ENCODE measurements at regions not wholly inside any gene's neighbourhood (a gene's known extent, or its start where the extent isn't known, plus 50 kb on each side); places are given as distances from the start of the nearest gene placed in this dataset.

DNA sequence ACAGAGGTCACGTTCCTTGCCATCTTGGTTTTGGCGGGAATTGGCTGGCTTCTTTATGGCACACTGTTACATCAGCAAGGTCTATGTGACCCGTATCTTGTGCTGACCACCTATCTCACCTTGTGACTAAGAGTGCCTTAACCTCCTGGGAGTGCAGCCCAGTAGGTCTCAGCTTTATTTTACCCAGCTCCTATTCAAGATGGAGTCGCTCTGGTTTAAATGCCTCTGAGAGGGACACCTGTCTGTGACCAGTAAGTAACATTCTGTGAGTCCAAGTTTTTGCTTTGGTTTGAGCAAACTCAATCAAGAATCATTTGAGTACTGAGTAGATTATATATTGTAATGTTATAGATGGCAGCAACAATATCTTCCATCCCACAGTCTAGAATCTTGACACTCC is 85.0 kb downstream of the BMP2 start:
- H3K27me3 ChIP-seq (ENCODE audit: control insufficient read depth, insufficient read depth, low read length), result no peaks in the 10 kb centered on the region
- BruUV-seq (replicated peaks), result no TSS peak
- intact Hi-C loops (cut with micrococcal nuclease; ENCODE audit: unreplicated experiment) (loop anchor here (5.0 kb wide), 1 partner anchor 770 kb away; no protein-coding TSS in a partner anchor), in situ Hi-C loops (cut with HindIII; ENCODE audit: low pct_unique_long_range_greater_than_20kb, low sequenced_read_pairs) (no loop called here)
- no peaks in the 10 kb centered on the region for H3K4me1 ChIP-seq (ENCODE audit: control insufficient read depth, insufficient read depth, low read length)
- H3K4me3 ChIP-seq (ENCODE audit: low read depth in 2 of 2, low read length in 2 of 2), result no peak overlapping the region
- no peaks in the 10 kb centered on the region for H3K36me3 ChIP-seq (ENCODE audit: control insufficient read depth, insufficient read depth, low read length)
- no peak for DNase-seq (ENCODE audit: low read depth, low spot score)
- TF ChIP-seq, protein P1, sequence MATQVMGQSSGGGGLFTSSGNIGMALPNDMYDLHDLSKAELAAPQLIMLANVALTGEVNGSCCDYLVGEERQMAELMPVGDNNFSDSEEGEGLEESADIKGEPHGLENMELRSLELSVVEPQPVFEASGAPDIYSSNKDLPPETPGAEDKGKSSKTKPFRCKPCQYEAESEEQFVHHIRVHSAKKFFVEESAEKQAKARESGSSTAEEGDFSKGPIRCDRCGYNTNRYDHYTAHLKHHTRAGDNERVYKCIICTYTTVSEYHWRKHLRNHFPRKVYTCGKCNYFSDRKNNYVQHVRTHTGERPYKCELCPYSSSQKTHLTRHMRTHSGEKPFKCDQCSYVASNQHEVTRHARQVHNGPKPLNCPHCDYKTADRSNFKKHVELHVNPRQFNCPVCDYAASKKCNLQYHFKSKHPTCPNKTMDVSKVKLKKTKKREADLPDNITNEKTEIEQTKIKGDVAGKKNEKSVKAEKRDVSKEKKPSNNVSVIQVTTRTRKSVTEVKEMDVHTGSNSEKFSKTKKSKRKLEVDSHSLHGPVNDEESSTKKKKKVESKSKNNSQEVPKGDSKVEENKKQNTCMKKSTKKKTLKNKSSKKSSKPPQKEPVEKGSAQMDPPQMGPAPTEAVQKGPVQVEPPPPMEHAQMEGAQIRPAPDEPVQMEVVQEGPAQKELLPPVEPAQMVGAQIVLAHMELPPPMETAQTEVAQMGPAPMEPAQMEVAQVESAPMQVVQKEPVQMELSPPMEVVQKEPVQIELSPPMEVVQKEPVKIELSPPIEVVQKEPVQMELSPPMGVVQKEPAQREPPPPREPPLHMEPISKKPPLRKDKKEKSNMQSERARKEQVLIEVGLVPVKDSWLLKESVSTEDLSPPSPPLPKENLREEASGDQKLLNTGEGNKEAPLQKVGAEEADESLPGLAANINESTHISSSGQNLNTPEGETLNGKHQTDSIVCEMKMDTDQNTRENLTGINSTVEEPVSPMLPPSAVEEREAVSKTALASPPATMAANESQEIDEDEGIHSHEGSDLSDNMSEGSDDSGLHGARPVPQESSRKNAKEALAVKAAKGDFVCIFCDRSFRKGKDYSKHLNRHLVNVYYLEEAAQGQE (IDR thresholded peaks at IDR 0.05; ENCODE audit: insufficient read depth in 1 of 2, low read depth in 2 of 2, low read length in 1 of 2), result no peak
- no peak for TF ChIP-seq SIN3A (IDR thresholded peaks at IDR 0.05; ENCODE audit: borderline replicate concordance, insufficient read depth, low read depth, low read length)
- TF ChIP-seq POLR2AphosphoS5 (IDR thresholded peaks at IDR 0.05; ENCODE audit: low read depth, low read length), result no peak
- TF ChIP-seq, protein P2, sequence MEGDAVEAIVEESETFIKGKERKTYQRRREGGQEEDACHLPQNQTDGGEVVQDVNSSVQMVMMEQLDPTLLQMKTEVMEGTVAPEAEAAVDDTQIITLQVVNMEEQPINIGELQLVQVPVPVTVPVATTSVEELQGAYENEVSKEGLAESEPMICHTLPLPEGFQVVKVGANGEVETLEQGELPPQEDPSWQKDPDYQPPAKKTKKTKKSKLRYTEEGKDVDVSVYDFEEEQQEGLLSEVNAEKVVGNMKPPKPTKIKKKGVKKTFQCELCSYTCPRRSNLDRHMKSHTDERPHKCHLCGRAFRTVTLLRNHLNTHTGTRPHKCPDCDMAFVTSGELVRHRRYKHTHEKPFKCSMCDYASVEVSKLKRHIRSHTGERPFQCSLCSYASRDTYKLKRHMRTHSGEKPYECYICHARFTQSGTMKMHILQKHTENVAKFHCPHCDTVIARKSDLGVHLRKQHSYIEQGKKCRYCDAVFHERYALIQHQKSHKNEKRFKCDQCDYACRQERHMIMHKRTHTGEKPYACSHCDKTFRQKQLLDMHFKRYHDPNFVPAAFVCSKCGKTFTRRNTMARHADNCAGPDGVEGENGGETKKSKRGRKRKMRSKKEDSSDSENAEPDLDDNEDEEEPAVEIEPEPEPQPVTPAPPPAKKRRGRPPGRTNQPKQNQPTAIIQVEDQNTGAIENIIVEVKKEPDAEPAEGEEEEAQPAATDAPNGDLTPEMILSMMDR (IDR thresholded peaks at IDR 0.05), result no peak
- ChIA-PET CTCF (no interaction called here), POLR2A (no interaction called here)
- no peak overlapping the region for H3K27ac ChIP-seq (ENCODE audit: low read length)
- no peak for ATAC-seq
- no peaks in the 10 kb centered on the region for H3K9me3 ChIP-seq (ENCODE audit: control insufficient read depth, insufficient read depth, low read depth, low read length)

DNA sequence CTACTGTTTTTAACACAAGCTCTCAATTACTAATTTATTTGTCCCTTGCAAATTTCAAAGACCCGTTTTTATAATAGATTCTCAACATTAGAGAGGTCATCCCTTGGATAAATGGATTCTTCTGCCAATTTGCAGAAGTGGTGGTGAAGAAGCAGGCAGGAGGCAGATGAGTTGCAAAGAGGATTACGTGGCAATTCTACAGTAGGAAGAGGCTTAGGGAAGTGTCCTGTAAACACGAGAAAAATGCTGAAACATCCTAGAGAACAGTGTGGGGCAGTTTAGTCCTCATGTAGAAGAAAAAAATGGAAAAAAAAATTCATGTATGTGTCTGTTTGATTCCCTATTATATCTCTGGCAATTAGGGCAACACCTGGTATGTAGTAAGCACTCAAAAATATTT is 87.6 kb downstream of the BMP2 start:
- Histone ChIP-seq H3K4me1 (ENCODE audit: control insufficient read depth, insufficient read depth, low read length) (no peaks in the 10 kb centered on the region), H3K27me3 (ENCODE audit: control insufficient read depth, insufficient read depth, low read length) (no peaks in the 10 kb centered on the region), H3K4me3 (ENCODE audit: low read depth in 2 of 2, low read length in 2 of 2) (no peak overlapping the region), H3K36me3 (ENCODE audit: control insufficient read depth, insufficient read depth, low read length) (no peaks in the 10 kb centered on the region), H3K27ac (ENCODE audit: low read length) (no peak overlapping the region), H3K9me3 (ENCODE audit: control insufficient read depth, insufficient read depth, low read depth, low read length) (peaks cover 2% of the 10 kb centered on the region; the same call in 1 of the 2 replicates)
- no TSS peak for BruUV-seq (replicated peaks)
- no peak for ATAC-seq
- POLR2A ChIA-PET, result no interaction called here
- CTCF ChIA-PET, result no interaction called here
- in situ Hi-C loops (cut with HindIII; ENCODE audit: low pct_unique_long_range_greater_than_20kb, low sequenced_read_pairs) (no loop called here), intact Hi-C loops (cut with micrococcal nuclease; ENCODE audit: unreplicated experiment) (no loop called here)
- TF ChIP-seq, protein P1 (IDR thresholded peaks at IDR 0.05; ENCODE audit: insufficient read depth in 1 of 2, low read depth in 2 of 2, low read length in 1 of 2), result no peak
- TF ChIP-seq TCF7L2 (IDR thresholded peaks at IDR 0.05; ENCODE audit: low read depth, low read length), result no peak
- no peak for TF ChIP-seq SIN3A (IDR thresholded peaks at IDR 0.05; ENCODE audit: borderline replicate concordance, insufficient read depth, low read depth, low read length)
- TF ChIP-seq, protein P2 (IDR thresholded peaks at IDR 0.05), result no peak
- no peak for TF ChIP-seq POLR2AphosphoS5 (IDR thresholded peaks at IDR 0.05; ENCODE audit: low read depth, low read length)
- DNase-seq (ENCODE audit: low read depth, low spot score), result no peak

Data from Panc1 (cell line).